Spleen (tissue), 7 donors: ENCODE measurements at regions not wholly inside any gene's neighbourhood (a gene's known extent, or its start where the extent isn't known, plus 50 kb on each side); places are given as distances from the start of the nearest gene placed in this dataset.

Source experiments
- POLR2A ChIP-seq, 3 donors: fragments of 450-650 bp; IDR thresholded peaks; one replicate each; pipeline ENCODE4 v1.5.1; 2017; ENCODE audit warnings: antibody characterized with exemption in 3 of 3, mild to moderate bottlenecking in 1 of 3
- POLR2AphosphoS5 ChIP-seq, 3 donors: sonication (generic); formaldehyde crosslinking; IDR thresholded peaks; one replicate each; pipeline ENCODE4 v1.5.1; 2017; ENCODE audit warnings: antibody characterized with exemption in 3 of 3
- TF ChIP-seq, protein P1 (sequence below), 11 experiments: fragments of 200-600 bp in 7 of 11; fragments of 450-650 bp in 4 of 11; sonication (generic) in 4 of 11; IDR thresholded peaks in 8 of 11; conservative IDR thresholded peaks in 3 of 11; 1 replicate in 7 of 11; 2 replicates in 4 of 11; pipeline versions ENCODE4 v1.4.0 to v1.8.0; 2016 to 2021; ENCODE audit warnings: antibody characterized with exemption in 11 of 11, inconsistent platforms in 4 of 11, mild to moderate bottlenecking in 1 of 11
- donor health status: DM: no; HTN: no; CAD: no; lungs with moderate emphysema.
- donor health status: DM: no; HTN: no; CAD: no.
- donor health status: DM: no; HTN: no; CAD: no.

DNA sequence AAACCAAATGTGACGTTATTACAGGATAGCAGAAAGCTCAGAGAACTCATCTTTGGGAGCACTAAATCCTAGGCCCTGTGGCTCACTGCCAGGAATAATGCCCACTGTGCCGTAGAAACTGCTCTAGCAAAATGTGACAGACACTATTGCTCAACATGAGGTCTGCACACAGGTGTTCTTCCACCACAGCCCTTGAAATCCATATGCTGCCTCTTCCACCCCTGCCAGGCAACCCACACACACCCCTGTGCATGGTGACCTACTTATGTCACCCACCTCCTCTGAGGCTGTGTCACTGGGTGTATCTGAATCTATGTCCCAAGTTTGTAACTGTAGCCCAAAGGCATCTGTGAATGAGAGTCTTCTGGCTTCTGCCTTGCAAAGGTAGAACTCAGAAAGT is 66.1 kb upstream of the MBOAT2 start:
- TF ChIP-seq POLR2AphosphoS5 (IDR thresholded peaks at IDR 0.05) (no peak), POLR2A (IDR thresholded peaks at IDR 0.05) (no peak)
- TF ChIP-seq, protein P1, sequence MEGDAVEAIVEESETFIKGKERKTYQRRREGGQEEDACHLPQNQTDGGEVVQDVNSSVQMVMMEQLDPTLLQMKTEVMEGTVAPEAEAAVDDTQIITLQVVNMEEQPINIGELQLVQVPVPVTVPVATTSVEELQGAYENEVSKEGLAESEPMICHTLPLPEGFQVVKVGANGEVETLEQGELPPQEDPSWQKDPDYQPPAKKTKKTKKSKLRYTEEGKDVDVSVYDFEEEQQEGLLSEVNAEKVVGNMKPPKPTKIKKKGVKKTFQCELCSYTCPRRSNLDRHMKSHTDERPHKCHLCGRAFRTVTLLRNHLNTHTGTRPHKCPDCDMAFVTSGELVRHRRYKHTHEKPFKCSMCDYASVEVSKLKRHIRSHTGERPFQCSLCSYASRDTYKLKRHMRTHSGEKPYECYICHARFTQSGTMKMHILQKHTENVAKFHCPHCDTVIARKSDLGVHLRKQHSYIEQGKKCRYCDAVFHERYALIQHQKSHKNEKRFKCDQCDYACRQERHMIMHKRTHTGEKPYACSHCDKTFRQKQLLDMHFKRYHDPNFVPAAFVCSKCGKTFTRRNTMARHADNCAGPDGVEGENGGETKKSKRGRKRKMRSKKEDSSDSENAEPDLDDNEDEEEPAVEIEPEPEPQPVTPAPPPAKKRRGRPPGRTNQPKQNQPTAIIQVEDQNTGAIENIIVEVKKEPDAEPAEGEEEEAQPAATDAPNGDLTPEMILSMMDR (IDR thresholded peaks at IDR 0.05 in 8 of 11, conservative IDR thresholded peaks at IDR 0.05 in 3 of 11), result no peak
